ENCODE measurements at regions not wholly inside any gene's neighbourhood (a gene's known extent, or its start where the extent isn't known, plus 50 kb on each side); places are given as distances from the start of the nearest gene placed in this dataset.

GRCh38 chr1:70890408-70890807 is 157.2 kb downstream of the PTGER3 start:
- H2AFZ ChIP-seq (replicated peaks), result no peak overlapping the region
- no peak for DNase-seq (ENCODE audit: low spot score)
- H4K20me1 ChIP-seq (ENCODE audit: low read depth), result no peaks in the 10 kb centered on the region
- H3K9me3 Mint-ChIP-seq, result no peaks in the 10 kb centered on the region
- H3K27ac Mint-ChIP-seq, result no peak overlapping the region
- H3K27me3 Mint-ChIP-seq (ENCODE audit: insufficient read depth, low read depth), result no peaks in the 10 kb centered on the region
- H3K4me2 ChIP-seq, result no peak overlapping the region
- H3K4me3 Mint-ChIP-seq, result no peak overlapping the region
- no peaks in the 10 kb centered on the region for H3K36me3 Mint-ChIP-seq
- H3F3A ChIP-seq (ENCODE audit: low read depth), result no peaks in the 10 kb centered on the region
- no peaks in the 10 kb centered on the region for H3K4me1 ChIP-seq
- no peak for TF ChIP-seq EZH2 (IDR thresholded peaks at IDR 0.05)
- TF ChIP-seq EZH2phosphoT487 (IDR thresholded peaks at IDR 0.05), result no peak
- no peak for TF ChIP-seq CTCF (IDR thresholded peaks at IDR 0.05)
- no peaks in the 10 kb centered on the region for H3K79me2 ChIP-seq (ENCODE audit: low read depth)
- H3K36me3 ChIP-seq, result no peaks in the 10 kb centered on the region
- H3K27me3 ChIP-seq, result no peaks in the 10 kb centered on the region
- no peak overlapping the region for H3K9ac ChIP-seq
- H3K9me3 ChIP-seq (ENCODE audit: low read depth), result no peaks in the 10 kb centered on the region
- no peak overlapping the region for H3K4me3 ChIP-seq
- H3K4me1 Mint-ChIP-seq, result peaks cover 23% of the 10 kb centered on the region
- H3K27ac ChIP-seq, result no peak overlapping the region

- Histone ChIP-seq H3K4me2 (no peak overlapping the region), H3K9me3 (ENCODE audit: low read depth) (no peaks in the 10 kb centered on the region)
- H3K36me3 Mint-ChIP-seq, result no peaks in the 10 kb centered on the region
Observed at GRCh38 chr1:70891051-70891843, 156.4 kb downstream of the PTGER3 start.

GRCh38 chr1:70892140-70892539 is 155.5 kb downstream of the PTGER3 start:
- TF ChIP-seq EZH2phosphoT487 (IDR thresholded peaks at IDR 0.05), result no peak
- no peak for TF ChIP-seq EZH2 (IDR thresholded peaks at IDR 0.05)
- no peak for TF ChIP-seq CTCF (IDR thresholded peaks at IDR 0.05)
- H3K9me3 Mint-ChIP-seq, result no peaks in the 10 kb centered on the region
- no peak overlapping the region for H3K4me3 Mint-ChIP-seq
- no peaks in the 10 kb centered on the region for H3K36me3 Mint-ChIP-seq
- no peak for DNase-seq (ENCODE audit: low spot score)
- H3K4me1 Mint-ChIP-seq, result peaks cover 13% of the 10 kb centered on the region
- Histone ChIP-seq H3K4me3 (no peak overlapping the region), H3K4me2 (no peak overlapping the region), H3K9me3 (ENCODE audit: low read depth) (no peaks in the 10 kb centered on the region), H2AFZ (replicated peaks) (no peak overlapping the region), H3K9ac (no peak overlapping the region), H3K79me2 (ENCODE audit: low read depth) (no peaks in the 10 kb centered on the region), H3K27me3 (no peaks in the 10 kb centered on the region), H3K36me3 (no peaks in the 10 kb centered on the region), H3F3A (ENCODE audit: low read depth) (no peaks in the 10 kb centered on the region), H4K20me1 (ENCODE audit: low read depth) (no peaks in the 10 kb centered on the region), H3K27ac (no peak overlapping the region), H3K4me1 (no peaks in the 10 kb centered on the region)
- no peaks in the 10 kb centered on the region for H3K27me3 Mint-ChIP-seq (ENCODE audit: insufficient read depth, low read depth)
- H3K27ac Mint-ChIP-seq, result no peak overlapping the region

More at GRCh38 chr1:70891051-70891843, 156.4 kb downstream of the PTGER3 start:
- no peaks in the 10 kb centered on the region for H3K27me3 Mint-ChIP-seq (ENCODE audit: insufficient read depth, low read depth)
- H3F3A ChIP-seq (ENCODE audit: low read depth), result no peaks in the 10 kb centered on the region
- H3K36me3 ChIP-seq, result no peaks in the 10 kb centered on the region
- H3K27ac ChIP-seq, result no peak overlapping the region
- H4K20me1 ChIP-seq (ENCODE audit: low read depth), result no peaks in the 10 kb centered on the region
- H3K9ac ChIP-seq, result no peak overlapping the region
- H3K4me3 ChIP-seq, result no peak overlapping the region
- no peak overlapping the region for H3K4me3 Mint-ChIP-seq
- TF ChIP-seq EZH2phosphoT487 (IDR thresholded peaks at IDR 0.05) (no peak), EZH2 (IDR thresholded peaks at IDR 0.05) (no peak), CTCF (IDR thresholded peaks at IDR 0.05) (no peak)
- H2AFZ ChIP-seq (replicated peaks), result no peak overlapping the region
- H3K27me3 ChIP-seq, result no peaks in the 10 kb centered on the region
- H3K79me2 ChIP-seq (ENCODE audit: low read depth), result no peaks in the 10 kb centered on the region
- no peaks in the 10 kb centered on the region for H3K9me3 Mint-ChIP-seq
- no peak overlapping the region for H3K27ac Mint-ChIP-seq
- H3K4me1 ChIP-seq, result no peaks in the 10 kb centered on the region
- DNase-seq (ENCODE audit: low spot score), result no peak
- peaks cover 21% of the 10 kb centered on the region for H3K4me1 Mint-ChIP-seq
